Tibial nerve (tissue), 4 donors: ENCODE measurements at regions not wholly inside any gene's neighbourhood (a gene's known extent, or its start where the extent isn't known, plus 50 kb on each side); places are given as distances from the start of the nearest gene placed in this dataset.

Experiments
- EP300 ChIP-seq, 2 donors: sonication (generic); formaldehyde crosslinking; IDR thresholded peaks; one replicate each; pipeline ENCODE4 v1.6.1; 2017; ENCODE audit warnings: antibody characterized with exemption in 2 of 2, mild to moderate bottlenecking in 1 of 2
- POLR2A ChIP-seq, 2 donors: fragments of 450-650 bp; IDR thresholded peaks; one replicate each; pipeline ENCODE4 v1.6.1; 2017; ENCODE audit warnings: antibody characterized with exemption in 2 of 2, mild to moderate bottlenecking in 2 of 2, moderate library complexity in 2 of 2
- TF ChIP-seq, protein P1 (sequence below), 5 experiments: fragments of 200-600 bp in 3 of 5; fragments of 450-650 bp in 2 of 5; sonication (generic) in 3 of 5; IDR thresholded peaks; one replicate each; pipeline ENCODE4 v1.5.1; 2016 to 2019; ENCODE audit warnings: antibody characterized with exemption in 5 of 5, mild to moderate bottlenecking in 3 of 5, moderate library complexity in 2 of 5

- TF ChIP-seq POLR2A (IDR thresholded peaks at IDR 0.05) (no peak), EP300 (IDR thresholded peaks at IDR 0.05) (no peak)
- TF ChIP-seq, protein P1, sequence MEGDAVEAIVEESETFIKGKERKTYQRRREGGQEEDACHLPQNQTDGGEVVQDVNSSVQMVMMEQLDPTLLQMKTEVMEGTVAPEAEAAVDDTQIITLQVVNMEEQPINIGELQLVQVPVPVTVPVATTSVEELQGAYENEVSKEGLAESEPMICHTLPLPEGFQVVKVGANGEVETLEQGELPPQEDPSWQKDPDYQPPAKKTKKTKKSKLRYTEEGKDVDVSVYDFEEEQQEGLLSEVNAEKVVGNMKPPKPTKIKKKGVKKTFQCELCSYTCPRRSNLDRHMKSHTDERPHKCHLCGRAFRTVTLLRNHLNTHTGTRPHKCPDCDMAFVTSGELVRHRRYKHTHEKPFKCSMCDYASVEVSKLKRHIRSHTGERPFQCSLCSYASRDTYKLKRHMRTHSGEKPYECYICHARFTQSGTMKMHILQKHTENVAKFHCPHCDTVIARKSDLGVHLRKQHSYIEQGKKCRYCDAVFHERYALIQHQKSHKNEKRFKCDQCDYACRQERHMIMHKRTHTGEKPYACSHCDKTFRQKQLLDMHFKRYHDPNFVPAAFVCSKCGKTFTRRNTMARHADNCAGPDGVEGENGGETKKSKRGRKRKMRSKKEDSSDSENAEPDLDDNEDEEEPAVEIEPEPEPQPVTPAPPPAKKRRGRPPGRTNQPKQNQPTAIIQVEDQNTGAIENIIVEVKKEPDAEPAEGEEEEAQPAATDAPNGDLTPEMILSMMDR (IDR thresholded peaks at IDR 0.05): no peak
Measured at GRCh38 chr11:24163841-24164240, 333.0 kb upstream of the LUZP2 start.
